NCI-H526 (cell line): ENCODE measurements at regions not wholly inside any gene's neighbourhood (a gene's known extent, or its start where the extent isn't known, plus 50 kb on each side); places are given as distances from the start of the nearest gene placed in this dataset.

Source experiments
- DNase-seq, 2 experiments: peaks; one replicate each; lab custom pipeline; 2025; lab: John Stamatoyannopoulos, UW

- peak; percentile 35 to 62 for DNase-seq
Measured at GRCh38 chr9:36764364-36765076, 191.8 kb downstream of the MELK start.

- peak; percentile 62 for DNase-seq
Measured at GRCh38 chr9:36765077-36765390, 192.3 kb downstream of the MELK start.

DNA sequence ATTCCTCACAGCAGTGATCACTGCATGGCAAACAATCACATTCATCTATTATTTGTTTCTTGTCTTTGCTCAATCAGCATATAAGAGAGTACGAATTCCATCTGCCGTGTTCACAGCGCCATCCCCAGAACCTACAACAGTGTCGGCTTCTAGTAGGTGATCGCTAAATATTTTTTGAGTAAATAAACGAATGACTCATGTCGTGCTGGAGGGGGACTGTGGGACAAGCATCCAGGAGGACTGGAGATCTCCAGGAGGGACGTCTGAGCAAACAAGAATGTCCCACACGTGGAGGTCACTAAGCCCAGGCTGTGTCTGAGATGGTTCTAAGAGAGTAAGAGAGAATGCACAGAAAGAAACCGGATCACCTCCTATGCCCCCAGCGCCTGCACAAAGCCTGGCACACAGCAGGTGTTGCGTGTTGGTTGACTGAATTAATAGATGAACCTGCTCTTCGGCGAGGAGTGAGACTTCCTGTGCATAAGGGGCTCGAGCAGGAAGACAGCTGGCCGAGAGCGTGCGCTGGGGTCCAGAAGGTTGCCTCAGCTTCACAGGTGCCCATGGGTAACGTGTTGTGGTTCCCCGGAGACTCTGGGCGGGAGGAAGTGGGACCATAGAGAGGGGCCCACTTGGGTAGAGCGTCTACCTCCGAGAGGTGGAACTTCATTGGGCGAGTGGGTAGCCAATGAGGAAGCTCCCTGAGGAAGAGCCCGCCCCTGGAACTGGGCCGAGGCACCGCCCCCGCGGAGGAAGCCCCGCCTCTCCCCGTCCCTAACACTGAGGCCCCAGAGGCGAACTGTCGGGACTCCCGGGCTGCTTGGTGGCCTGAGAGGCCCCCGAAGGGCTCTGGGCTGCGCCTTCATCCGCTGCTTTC is 193.0 kb downstream of the MELK start:
- DNase-seq: peak; percentile 97

DNA sequence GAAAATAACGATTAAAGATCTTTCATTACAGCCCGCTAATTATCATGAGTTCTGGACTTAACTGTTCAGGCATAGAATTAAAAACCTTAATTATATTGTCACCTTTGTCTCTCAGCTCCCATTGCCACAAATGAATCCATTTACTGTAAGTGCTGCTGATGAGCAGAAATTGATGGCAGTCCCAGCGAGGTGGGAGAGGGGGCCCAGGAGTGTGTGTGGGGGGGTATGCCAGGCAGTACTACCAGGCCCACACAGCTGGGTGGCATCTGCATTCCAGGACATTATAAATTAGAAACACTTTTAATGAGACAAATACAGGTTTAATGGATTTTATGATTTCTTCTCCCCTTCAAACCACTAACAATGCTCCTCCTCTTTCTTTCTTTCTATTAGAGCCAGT is 196.0 kb downstream of the MELK start:
- no peak for DNase-seq

DNA sequence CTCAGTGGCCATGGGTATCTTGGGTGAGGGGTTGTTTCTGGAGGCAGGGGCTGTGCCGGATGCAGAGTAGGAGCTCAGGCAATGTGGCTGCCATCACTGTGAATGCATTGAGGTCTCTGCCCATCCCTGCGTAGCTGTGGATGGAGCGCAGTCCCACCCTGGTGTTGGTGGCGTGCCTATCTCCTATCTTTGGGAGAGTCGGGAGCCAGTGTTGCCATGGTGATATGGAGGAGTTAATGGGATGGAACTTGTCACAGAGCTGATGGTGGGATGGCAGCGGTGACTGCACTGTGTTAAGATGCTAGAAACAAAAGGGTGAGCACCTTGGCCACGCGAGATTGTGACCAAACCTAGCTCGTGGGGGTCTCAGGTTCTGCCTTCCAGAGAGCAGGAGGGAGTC is 197.3 kb downstream of the MELK start:
- DNase-seq: no peak

DNA sequence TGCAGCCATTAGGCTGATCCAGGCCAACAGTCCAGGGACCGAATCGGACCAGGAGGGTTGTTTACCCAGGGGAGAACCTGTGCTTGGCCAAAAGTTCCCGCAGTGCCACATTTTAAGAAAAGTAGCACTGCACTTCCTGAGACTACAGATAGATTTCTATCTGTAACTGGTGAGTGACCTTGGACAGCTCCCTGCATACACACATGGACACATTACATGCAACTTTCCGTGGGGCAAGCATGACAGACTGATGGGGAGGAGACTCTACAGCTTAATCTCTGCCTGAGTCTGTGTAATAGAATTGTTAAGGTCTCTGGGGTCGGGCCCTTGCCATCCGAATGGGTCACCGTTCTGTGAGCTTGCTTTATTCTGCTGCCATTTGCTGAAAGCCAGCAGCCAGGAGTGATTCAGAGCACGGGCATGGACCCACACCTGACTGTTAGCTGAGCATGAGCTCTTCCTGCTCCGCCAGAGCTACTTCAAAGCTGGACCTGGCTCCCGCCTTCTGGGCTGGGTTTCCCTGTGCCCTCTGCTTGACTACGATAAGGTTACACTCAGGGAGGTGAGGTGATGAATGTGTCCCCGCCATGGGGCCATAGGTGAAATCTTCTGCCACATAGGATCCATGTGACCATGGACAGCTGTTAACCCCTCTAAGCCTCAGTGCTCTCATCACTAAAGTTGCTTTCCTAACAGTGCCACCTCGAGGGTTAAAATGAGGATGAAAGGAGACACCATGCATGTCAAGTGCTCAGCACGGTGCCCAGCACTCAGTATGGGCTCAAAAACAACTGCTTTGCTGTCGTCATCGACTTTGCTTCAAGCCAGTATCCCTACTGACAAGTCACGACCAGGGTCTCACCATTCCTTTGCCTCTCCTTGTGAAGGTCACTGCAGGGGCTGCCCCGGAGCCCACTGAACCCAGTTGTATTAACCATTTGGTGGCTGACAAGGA is 200.0 kb downstream of the MELK start:
- no peak for DNase-seq

DNA sequence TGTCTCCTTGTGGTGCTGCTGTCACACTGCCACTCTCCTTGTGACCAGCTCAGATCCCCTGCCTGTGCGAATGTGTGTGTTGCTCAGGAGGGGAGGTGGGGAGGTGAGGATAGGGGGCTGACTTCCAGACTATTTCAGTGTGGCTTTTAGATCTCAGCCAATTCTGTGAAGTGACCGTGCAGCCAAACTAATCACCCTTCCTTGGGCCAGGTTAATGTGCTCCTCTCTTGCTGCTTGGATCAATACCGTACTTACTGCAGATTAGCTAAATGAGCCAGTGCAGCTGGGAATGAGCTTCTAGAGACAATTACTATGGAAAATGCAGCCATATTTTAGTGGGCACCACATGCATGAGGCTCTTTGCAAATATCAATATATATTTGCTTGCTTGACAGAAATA is 206.0 kb downstream of the MELK start:
- no peak for DNase-seq

GRCh38 chr9:36779582-36779981 is 206.9 kb downstream of the MELK start:
- DNase-seq: no peak

- DNase-seq: no peak
Measured at GRCh38 chr9:36780186-36780585, 207.5 kb downstream of the MELK start.

- no peak for DNase-seq
Measured at GRCh38 chr9:36781533-36781932, 208.8 kb downstream of the MELK start.
